A673 (cell line): ENCODE measurements at regions not wholly inside any gene's neighbourhood (a gene's known extent, or its start where the extent isn't known, plus 50 kb on each side); places are given as distances from the start of the nearest gene placed in this dataset.

Source experiments
- CTCF ChIP-seq: fragments of 300-800, 200-600 bp; sonication (generic); conservative IDR thresholded peaks from 2 replicates; pipeline ENCODE4 v1.5.1; 2017; ENCODE audit warnings: low read depth, mild to moderate bottlenecking, antibody characterized with exemption, low read length, moderate library complexity, mixed read lengths
- EZH2 ChIP-seq: fragments of 200-600 bp; sonication (generic); IDR thresholded peaks from 2 replicates; pipeline ENCODE4 v1.6.1; 2017; ENCODE audit warnings: borderline replicate concordance, low read depth, mild to moderate bottlenecking, mixed read lengths, antibody characterized with exemption, low read length; ENCODE audit not compliant: poor library complexity, severe bottlenecking

- no peak for TF ChIP-seq CTCF
- TF ChIP-seq EZH2 = no peak
These were observed 257.3 kb downstream of the GPAM start for GRCh38 chr10:111926286-111926685.
